ENCODE measurements at regions not wholly inside any gene's neighbourhood (a gene's known extent, or its start where the extent isn't known, plus 50 kb on each side); places are given as distances from the start of the nearest gene placed in this dataset.

GRCh38 chr3:76501315-76501714 lies 538.6 kb upstream of the ROBO2 start:
- no peak overlapping the region for H3K27ac ChIP-seq
- no peak for TF ChIP-seq ZFX (IDR thresholded peaks at IDR 0.05; ENCODE audit: borderline replicate concordance)
- TF ChIP-seq CTCF (IDR thresholded peaks at IDR 0.05): no peak

- H3K27ac ChIP-seq: no peak overlapping the region
- no peak for TF ChIP-seq CTCF (IDR thresholded peaks at IDR 0.05)
- TF ChIP-seq ZFX (IDR thresholded peaks at IDR 0.05; ENCODE audit: borderline replicate concordance): no peak
Observed at GRCh38 chr3:76502076-76502475, 537.8 kb upstream of the ROBO2 start.

DNA sequence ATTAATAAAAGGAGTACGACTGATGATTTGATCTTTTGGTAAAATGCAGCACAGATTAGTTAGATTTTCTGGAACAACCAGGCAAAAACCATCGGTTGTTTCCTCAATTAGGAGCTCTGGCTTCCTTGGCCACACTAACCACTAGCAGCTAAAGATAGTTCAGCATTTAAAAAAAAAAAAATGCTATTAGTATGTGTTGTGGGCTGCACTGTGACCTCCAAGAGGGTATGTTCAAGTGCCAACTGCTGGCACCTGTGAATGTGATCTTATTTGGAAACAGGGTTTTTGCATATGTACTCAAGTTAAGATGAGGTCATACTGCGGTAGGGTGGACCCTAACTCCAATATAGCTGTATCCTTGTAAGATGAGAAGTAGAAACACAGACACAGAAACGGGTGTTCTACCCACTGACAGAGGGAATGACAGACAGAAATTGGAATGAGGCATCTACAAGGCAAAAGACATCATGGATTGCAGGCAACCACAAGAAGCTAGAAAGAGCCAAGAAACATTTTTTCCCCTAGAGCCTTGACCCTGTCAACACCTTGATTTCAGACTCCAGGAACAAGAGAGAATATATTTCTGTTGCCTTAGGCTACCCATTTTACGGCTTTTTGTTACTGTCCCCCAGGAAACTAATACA lies 534.6 kb upstream of the ROBO2 start:
- no peak overlapping the region for H3K27ac ChIP-seq
- TF ChIP-seq CTCF (IDR thresholded peaks at IDR 0.05) (no peak), ZFX (IDR thresholded peaks at IDR 0.05; ENCODE audit: borderline replicate concordance) (no peak)

GRCh38 chr3:76509179-76509830 lies 530.6 kb upstream of the ROBO2 start:
- TF ChIP-seq CTCF (IDR thresholded peaks at IDR 0.05) (no peak), ZFX (IDR thresholded peaks at IDR 0.05; ENCODE audit: borderline replicate concordance) (no peak)

DNA sequence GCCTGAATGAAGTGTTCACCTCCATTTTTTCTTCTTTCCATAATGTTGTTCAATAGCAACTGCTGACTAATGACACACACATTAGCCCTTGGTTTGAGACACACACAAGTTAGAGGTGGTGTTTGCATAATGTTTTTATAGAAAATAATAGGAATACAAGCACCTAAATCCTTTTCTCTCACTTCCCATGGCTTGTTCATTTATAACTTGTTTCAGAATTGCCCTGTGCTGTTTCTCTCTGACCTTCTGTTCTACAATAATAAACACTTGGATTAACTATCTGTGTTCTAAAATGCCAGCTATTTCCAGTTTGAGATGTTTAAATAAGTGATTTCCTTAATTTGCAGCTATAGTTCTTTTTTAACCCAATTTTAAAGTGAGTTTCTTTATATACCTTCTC lies 525.1 kb upstream of the ROBO2 start:
- H3K27ac ChIP-seq: no peak overlapping the region
- TF ChIP-seq ZFX (IDR thresholded peaks at IDR 0.05; ENCODE audit: borderline replicate concordance) (no peak), CTCF (IDR thresholded peaks at IDR 0.05) (no peak)

More at GRCh38 chr3:76509179-76509830, 530.6 kb upstream of the ROBO2 start:
- no peak overlapping the region for H3K27ac ChIP-seq

GRCh38 chr3:76523337-76523736 lies 516.6 kb upstream of the ROBO2 start:
- H3K27ac ChIP-seq: no peak overlapping the region
- no peak for TF ChIP-seq CTCF (IDR thresholded peaks at IDR 0.05)
- no peak for TF ChIP-seq ZFX (IDR thresholded peaks at IDR 0.05; ENCODE audit: borderline replicate concordance)

- no peak overlapping the region for H3K27ac ChIP-seq
- TF ChIP-seq ZFX (IDR thresholded peaks at IDR 0.05; ENCODE audit: borderline replicate concordance) (no peak), CTCF (IDR thresholded peaks at IDR 0.05) (no peak)
Observed at GRCh38 chr3:76525726-76526125, 514.2 kb upstream of the ROBO2 start.
